ENCODE measurements at regions not wholly inside any gene's neighbourhood (a gene's known extent, or its start where the extent isn't known, plus 50 kb on each side); places are given as distances from the start of the nearest gene placed in this dataset.

DNA sequence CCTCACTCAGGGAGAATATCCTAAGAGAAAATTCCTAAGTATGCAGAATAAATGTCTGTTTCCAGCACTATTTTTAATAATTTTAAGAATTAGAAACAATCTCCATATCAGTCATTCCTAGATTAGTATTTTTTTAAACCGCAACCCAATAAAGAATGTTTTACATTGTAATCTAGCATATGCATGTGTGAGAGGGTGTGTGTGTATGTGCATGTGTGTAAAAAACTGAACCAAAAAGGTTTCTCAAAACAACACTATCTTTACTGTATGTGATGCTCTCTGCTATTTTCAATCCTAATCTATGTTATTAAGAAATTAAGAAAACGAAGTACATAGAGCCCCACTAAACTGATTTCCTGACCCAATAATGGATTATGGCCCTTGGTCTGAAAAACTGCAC is 90.6 kb upstream of the AKIP1 start:
- H3K9ac ChIP-seq (ENCODE audit: insufficient read depth in 1 of 2, low read depth in 2 of 2, low read length in 2 of 2) = no peak overlapping the region
- no peaks in the 10 kb centered on the region for H3K36me3 ChIP-seq (ENCODE audit: control insufficient read depth, insufficient read depth, low read length)
- POLR2A ChIA-PET = no interaction called here
- H3K4me3 ChIP-seq = no peak overlapping the region
- no peaks in the 10 kb centered on the region for H3K79me2 ChIP-seq (ENCODE audit: control insufficient read depth, insufficient read depth, low read length)
- CTCF ChIA-PET (ENCODE audit: low intra/inter-chr PET ratio) = no interaction called here
- no peaks in the 10 kb centered on the region; a peak in 3 of 5 replicates for H3K27me3 ChIP-seq (ENCODE audit: control insufficient read depth in 2 of 2, insufficient read depth in 2 of 2, low read length in 2 of 2)
- intact Hi-C loops (cut with micrococcal nuclease) (no loop called here), in situ Hi-C loops (cut with MboI) (no loop called here)
- no peaks in the 10 kb centered on the region for H4K20me1 ChIP-seq (replicated peaks; ENCODE audit: control insufficient read depth, insufficient read depth, low read length)
- DNase-seq (ENCODE audit: extremely low read depth in 1 of 4, low spot score in 3 of 4) = no peak
- no peaks in the 10 kb centered on the region for H3K9me1 ChIP-seq (ENCODE audit: control insufficient read depth, insufficient read depth, low read length)
- TF ChIP-seq TAF7 (tag; IDR thresholded peaks at IDR 0.05) = no peak
- TF ChIP-seq ZNF140 (CRISPR knock-in tag; IDR thresholded peaks at IDR 0.05) = no peak
- TF ChIP-seq ZBTB7A (IDR thresholded peaks at IDR 0.05; ENCODE audit: borderline replicate concordance, control insufficient read depth, low read depth, low read length) = no peak
- ATAC-seq = no peak
- no peak overlapping the region for H3K27ac ChIP-seq (ENCODE audit: extremely low read depth, low read depth, low read length)
- H3K4me1 ChIP-seq (replicated peaks in 1 of 2; ENCODE audit: control insufficient read depth in 2 of 2, insufficient read depth in 2 of 2, low read length in 2 of 2) = peaks cover 0 to 1% of the 10 kb centered on the region in 2 experiments; a peak in 1 of 5 replicates
- no peak overlapping the region for H3K4me2 ChIP-seq (ENCODE audit: insufficient read depth, low read length)
- no TSS peak for BruUV-seq (replicated peaks)
- H2AFZ ChIP-seq (ENCODE audit: low read depth, low read length) = no peak overlapping the region
- 48% methylated on average over 2 of the region's 2 CpGs for WGBS (ENCODE audit: insufficient coverage, low coverage, missing lambda C conversion rate)
- no peaks in the 10 kb centered on the region for H3K9me3 ChIP-seq (replicated peaks; ENCODE audit: control insufficient read depth, insufficient read depth, low read depth, low read length)
- FAIRE-seq = no peak

DNA sequence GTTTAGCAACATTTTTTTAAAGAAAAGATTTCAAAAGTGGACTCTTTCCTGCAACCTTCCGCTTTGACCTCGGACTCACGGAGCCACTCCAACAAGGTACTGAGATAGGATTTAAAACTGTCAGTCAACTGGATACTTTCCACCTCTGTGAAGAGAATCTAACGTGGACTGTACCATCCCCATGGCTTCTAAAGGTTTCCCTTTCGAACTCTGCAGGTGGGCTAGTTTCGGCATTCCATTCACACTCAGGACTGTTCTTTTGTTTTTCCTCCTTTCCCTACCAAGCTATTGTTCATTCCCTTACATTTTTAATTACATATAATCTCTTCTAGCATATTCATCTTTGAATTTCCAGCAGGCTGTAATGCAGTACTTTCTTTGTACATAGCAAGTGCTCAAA is 88.5 kb upstream of the AKIP1 start:
- DNase-seq (ENCODE audit: extremely low read depth in 1 of 4, low spot score in 3 of 4) (no peak), FAIRE-seq (no peak), ATAC-seq (no peak)
- Histone ChIP-seq H3K36me3 (ENCODE audit: control insufficient read depth, insufficient read depth, low read length) (no peaks in the 10 kb centered on the region), H4K20me1 (replicated peaks; ENCODE audit: control insufficient read depth, insufficient read depth, low read length) (no peaks in the 10 kb centered on the region), H2AFZ (ENCODE audit: low read depth, low read length) (no peak overlapping the region), H3K9me1 (ENCODE audit: control insufficient read depth, insufficient read depth, low read length) (no peaks in the 10 kb centered on the region), H3K4me1 (replicated peaks in 1 of 2; ENCODE audit: control insufficient read depth in 2 of 2, insufficient read depth in 2 of 2, low read length in 2 of 2) (peaks cover 0 to 22% of the 10 kb centered on the region in 2 experiments; a peak in 3 of 5 replicates), H3K9me3 (replicated peaks; ENCODE audit: control insufficient read depth, insufficient read depth, low read depth, low read length) (no peaks in the 10 kb centered on the region), H3K4me2 (ENCODE audit: insufficient read depth, low read length) (no peak overlapping the region), H3K79me2 (ENCODE audit: control insufficient read depth, insufficient read depth, low read length) (no peaks in the 10 kb centered on the region), H3K27ac (ENCODE audit: extremely low read depth, low read depth, low read length) (no peak overlapping the region), H3K4me3 (no peak overlapping the region), H3K27me3 (ENCODE audit: control insufficient read depth in 2 of 2, insufficient read depth in 2 of 2, low read length in 2 of 2) (no peaks in the 10 kb centered on the region; a peak in 2 of 5 replicates), H3K9ac (ENCODE audit: insufficient read depth in 1 of 2, low read depth in 2 of 2, low read length in 2 of 2) (no peak overlapping the region)
- intact Hi-C loops (cut with micrococcal nuclease) (no loop called here), in situ Hi-C loops (cut with MboI) (no loop called here)
- CTCF ChIA-PET (ENCODE audit: low intra/inter-chr PET ratio) = no interaction called here
- WGBS (ENCODE audit: insufficient coverage, low coverage, missing lambda C conversion rate) = 31% methylated on average over 6 of the region's 6 CpGs
- no TSS peak for BruUV-seq (replicated peaks)
- POLR2A ChIA-PET = no interaction called here
- TF ChIP-seq SRSF7 (optimal IDR thresholded peaks at IDR 0.05; ENCODE audit: low read depth, low read length) (no peak), NFE2 (IDR thresholded peaks at IDR 0.05; ENCODE audit: low read depth) (no peak), POLR3G (IDR thresholded peaks at IDR 0.05; ENCODE audit: extremely low read depth, insufficient read length, insufficient replicate concordance) (no peak), KLF16 (IDR thresholded peaks at IDR 0.05) (no peak), TAF1 (IDR thresholded peaks at IDR 0.05; ENCODE audit: control insufficient read depth, extremely low read depth, insufficient read depth, low read length, severe bottlenecking) (no peak), ARID2 (IDR thresholded peaks at IDR 0.05) (no peak), JUNB (CRISPR knock-in tag; conservative IDR thresholded peaks at IDR 0.05) (no peak), ZNF436 (CRISPR knock-in tag; IDR thresholded peaks at IDR 0.05) (no peak), FOXJ2 (tag; IDR thresholded peaks at IDR 0.05) (no peak), SMAD3 (CRISPR knock-in tag; conservative IDR thresholded peaks at IDR 0.05) (no peak), ZNF444 (CRISPR knock-in tag; IDR thresholded peaks at IDR 0.05) (no peak)
- TF ChIP-seq, protein P1, sequence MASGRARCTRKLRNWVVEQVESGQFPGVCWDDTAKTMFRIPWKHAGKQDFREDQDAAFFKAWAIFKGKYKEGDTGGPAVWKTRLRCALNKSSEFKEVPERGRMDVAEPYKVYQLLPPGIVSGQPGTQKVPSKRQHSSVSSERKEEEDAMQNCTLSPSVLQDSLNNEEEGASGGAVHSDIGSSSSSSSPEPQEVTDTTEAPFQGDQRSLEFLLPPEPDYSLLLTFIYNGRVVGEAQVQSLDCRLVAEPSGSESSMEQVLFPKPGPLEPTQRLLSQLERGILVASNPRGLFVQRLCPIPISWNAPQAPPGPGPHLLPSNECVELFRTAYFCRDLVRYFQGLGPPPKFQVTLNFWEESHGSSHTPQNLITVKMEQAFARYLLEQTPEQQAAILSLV (tag; IDR thresholded peaks at IDR 0.05) = no peak
- TF ChIP-seq, protein P2, sequence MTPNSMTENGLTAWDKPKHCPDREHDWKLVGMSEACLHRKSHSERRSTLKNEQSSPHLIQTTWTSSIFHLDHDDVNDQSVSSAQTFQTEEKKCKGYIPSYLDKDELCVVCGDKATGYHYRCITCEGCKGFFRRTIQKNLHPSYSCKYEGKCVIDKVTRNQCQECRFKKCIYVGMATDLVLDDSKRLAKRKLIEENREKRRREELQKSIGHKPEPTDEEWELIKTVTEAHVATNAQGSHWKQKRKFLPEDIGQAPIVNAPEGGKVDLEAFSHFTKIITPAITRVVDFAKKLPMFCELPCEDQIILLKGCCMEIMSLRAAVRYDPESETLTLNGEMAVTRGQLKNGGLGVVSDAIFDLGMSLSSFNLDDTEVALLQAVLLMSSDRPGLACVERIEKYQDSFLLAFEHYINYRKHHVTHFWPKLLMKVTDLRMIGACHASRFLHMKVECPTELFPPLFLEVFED (CRISPR knock-in tag; conservative IDR thresholded peaks at IDR 0.05) = no peak

Data from K562 (cell line).